MCF 10A (cell line): ENCODE measurements at regions not wholly inside any gene's neighbourhood (a gene's known extent, or its start where the extent isn't known, plus 50 kb on each side); places are given as distances from the start of the nearest gene placed in this dataset.

Source experiments
- BruUV-seq: library from RNA; stranded (reverse); fragments of 400-500 nt; replicated peaks from 2 replicates; lab custom pipeline; 2021; lab: Mats Ljungman, UMichigan
- CTCF ChIA-PET: fragments of 300-600 bp; sonication (Branson Sonifier 250); formaldehyde crosslinking; extraction: SDS; loops from one replicate; lab custom pipeline; 2021; ENCODE audit warnings: antibody characterized with exemption, inconsistent platforms; lab: Yijun Ruan, JAX
- POLR2A ChIA-PET: fragments of 300-600, 350-650 bp; sonication (Branson Sonifier 250); formaldehyde crosslinking; extraction: SDS; loops from one replicate; lab custom pipeline; 2020; ENCODE audit warnings: antibody characterized with exemption, inconsistent platforms; lab: Yijun Ruan, JAX
- DNase-seq: peaks from one replicate; pipeline ENCODE4 v3.0.0-alpha.2; 2018; ENCODE audit not compliant: unreplicated experiment
- H3K27ac Mint-ChIP-seq: one replicate; pipeline ENCODE4 v1.8.0; 2022; ENCODE audit warnings: mild to moderate bottlenecking, low read depth, mixed read lengths; ENCODE audit not compliant: unreplicated experiment
- H3K27me3 Mint-ChIP-seq: one replicate; pipeline ENCODE4 v1.8.0; 2022; ENCODE audit warnings: mixed read lengths; ENCODE audit not compliant: insufficient read depth, unreplicated experiment
- H3K36me3 Mint-ChIP-seq: one replicate; pipeline ENCODE4 v1.8.0; 2022; ENCODE audit warnings: mild to moderate bottlenecking, moderate library complexity, mixed read lengths; ENCODE audit not compliant: insufficient read depth, unreplicated experiment
- H3K4me1 Mint-ChIP-seq: one replicate; pipeline ENCODE4 v1.8.0; 2022; ENCODE audit warnings: mixed read lengths; ENCODE audit not compliant: insufficient read depth, unreplicated experiment
- H3K4me3 Mint-ChIP-seq: one replicate; pipeline ENCODE4 v1.8.0; 2022; ENCODE audit warnings: mild to moderate bottlenecking, moderate library complexity, mixed read lengths; ENCODE audit not compliant: unreplicated experiment
- H3K9me3 Mint-ChIP-seq: one replicate; pipeline ENCODE4 v1.8.0; 2022; ENCODE audit warnings: mixed read lengths; ENCODE audit not compliant: unreplicated experiment
- CTCF ChIP-seq: fragments of 200-600 bp; IDR thresholded peaks from one replicate; pipeline ENCODE4 v1.8.0; 2022; ENCODE audit warnings: antibody characterized with exemption, mild to moderate bottlenecking; ENCODE audit not compliant: unreplicated experiment
- intact Hi-C: fragments of 100-400 bp; cut with micrococcal nuclease; formaldehyde crosslinking; loops from 2 replicates; pipeline ENCODE4 v1.14.1; 2022

GRCh38 chr2:8232871-8233270, 449.0 kb upstream of the ID2 start:
- no peak for DNase-seq
- Mint-ChIP-seq H3K27me3 (no peaks in the 10 kb centered on the region), H3K27ac (no peak overlapping the region), H3K36me3 (no peaks in the 10 kb centered on the region), H3K4me3 (no peak overlapping the region), H3K9me3 (peaks cover 9% of the 10 kb centered on the region), H3K4me1 (no peaks in the 10 kb centered on the region)
- POLR2A ChIA-PET, result no interaction called here
- BruUV-seq, result no TSS peak
- intact Hi-C loops, result no loop called here
- CTCF ChIA-PET, result no interaction called here
- no peak for TF ChIP-seq CTCF

- TF ChIP-seq CTCF, result no peak
- ChIA-PET CTCF (interaction anchor here (0.6 to 1.1 kb wide), 4 partner anchors 14 to 1794 kb away, joined by 3 to 4 read pairs (median 3); no protein-coding TSS in a partner anchor), POLR2A (no interaction called here)
- DNase-seq, result no peak
- intact Hi-C loops, result no loop called here
- no peaks in the 10 kb centered on the region for H3K36me3 Mint-ChIP-seq
- H3K27me3 Mint-ChIP-seq, result no peaks in the 10 kb centered on the region
- H3K27ac Mint-ChIP-seq, result no peak overlapping the region
- peaks cover 9% of the 10 kb centered on the region for H3K9me3 Mint-ChIP-seq
- no peak overlapping the region for H3K4me3 Mint-ChIP-seq
- no TSS peak for BruUV-seq
- H3K4me1 Mint-ChIP-seq, result no peaks in the 10 kb centered on the region
These were observed 447.6 kb upstream of the ID2 start for GRCh38 chr2:8234253-8234652.

- Mint-ChIP-seq H3K4me1 (no peaks in the 10 kb centered on the region), H3K4me3 (no peak overlapping the region), H3K27ac (no peak overlapping the region), H3K36me3 (no peaks in the 10 kb centered on the region), H3K9me3 (peaks cover 9% of the 10 kb centered on the region), H3K27me3 (no peaks in the 10 kb centered on the region)
- POLR2A ChIA-PET, result no interaction called here
- TF ChIP-seq CTCF, result no peak
- intact Hi-C loops, result no loop called here
- no peak for DNase-seq
- BruUV-seq, result no TSS peak
- CTCF ChIA-PET, result interaction anchor here (0.6 to 1.1 kb wide), 3 partner anchors 15 to 1793 kb away, joined by 3 to 4 read pairs (median 3); no protein-coding TSS in a partner anchor
These were observed 447.0 kb upstream of the ID2 start for GRCh38 chr2:8234757-8235374.

GRCh38 chr2:8235419-8235818, 446.4 kb upstream of the ID2 start:
- ChIA-PET POLR2A (no interaction called here), CTCF (interaction anchor here (1.1 kb wide), 1 partner anchor 16 kb away, joined by 4 read pairs; no protein-coding TSS in a partner anchor)
- TF ChIP-seq CTCF, result no peak
- no peaks in the 10 kb centered on the region for H3K4me1 Mint-ChIP-seq
- DNase-seq, result no peak
- H3K4me3 Mint-ChIP-seq, result no peak overlapping the region
- no peaks in the 10 kb centered on the region for H3K27me3 Mint-ChIP-seq
- no peak overlapping the region for H3K27ac Mint-ChIP-seq
- intact Hi-C loops, result no loop called here
- H3K9me3 Mint-ChIP-seq, result peaks cover 9% of the 10 kb centered on the region
- no TSS peak for BruUV-seq
- no peaks in the 10 kb centered on the region for H3K36me3 Mint-ChIP-seq
